Body of pancreas (tissue), 4 donors: ENCODE measurements at regions not wholly inside any gene's neighbourhood (a gene's known extent, or its start where the extent isn't known, plus 50 kb on each side); places are given as distances from the start of the nearest gene placed in this dataset.

ENCODE experiments used
- CTCF ChIP-seq, 7 experiments: fragments of 450-650 bp in 4 of 7; fragments of 200-600 bp in 3 of 7; sonication (generic) in 3 of 7; IDR thresholded peaks; one replicate each; pipeline ENCODE4 v1.5.1; 2016 to 2019; ENCODE audit warnings: antibody characterized with exemption in 7 of 7
- POLR2A ChIP-seq, 3 donors: fragments of 450-650 bp; IDR thresholded peaks; one replicate each; pipeline ENCODE4 v1.6.1; 2016; ENCODE audit warnings: antibody characterized with exemption in 3 of 3, mild to moderate bottlenecking in 2 of 3

- TF ChIP-seq CTCF (IDR thresholded peaks at IDR 0.05) = no peak
- TF ChIP-seq POLR2A (IDR thresholded peaks at IDR 0.05) = no peak
Observed at GRCh38 chr5:154117050-154117449, 73.5 kb upstream of the GALNT10 start.
